HUDEP-2 (cell line): ENCODE measurements at regions not wholly inside any gene's neighbourhood (a gene's known extent, or its start where the extent isn't known, plus 50 kb on each side); places are given as distances from the start of the nearest gene placed in this dataset.
"Not testable (repeated sequence)": the region's sequence is repeated elsewhere in the genome, so short reads cannot be mapped to it uniquely, and the experiment has no call there.

ENCODE experiments used
- DNase-seq, 76 experiments: peaks; one replicate each; lab custom pipeline; 2025; ENCODE audit not compliant: unreplicated experiment in 76 of 76; lab: John Stamatoyannopoulos, UW

DNA sequence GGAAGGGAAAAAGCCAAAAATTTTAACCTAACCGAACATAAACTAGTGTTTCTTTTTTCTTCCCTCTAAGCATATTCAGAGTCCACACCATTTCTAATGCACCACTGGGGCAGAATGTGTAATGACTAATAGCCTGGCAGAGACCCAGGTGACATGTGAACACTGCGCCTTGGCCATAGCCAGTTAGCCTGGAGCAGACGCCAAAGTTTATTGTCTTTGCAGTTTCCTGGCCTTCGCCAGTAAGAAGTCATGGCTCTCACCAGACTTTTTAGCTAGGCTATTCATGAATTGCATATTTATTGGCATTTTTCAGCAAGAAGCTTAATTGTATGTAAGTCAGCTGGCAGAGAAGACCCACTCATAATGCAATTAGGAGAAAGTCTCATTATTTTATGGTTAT lies 182.8 kb upstream of the SLC27A6 start:
- peak in 7 of 76 experiments; percentile 1 to 40 (median 5) for DNase-seq

DNA sequence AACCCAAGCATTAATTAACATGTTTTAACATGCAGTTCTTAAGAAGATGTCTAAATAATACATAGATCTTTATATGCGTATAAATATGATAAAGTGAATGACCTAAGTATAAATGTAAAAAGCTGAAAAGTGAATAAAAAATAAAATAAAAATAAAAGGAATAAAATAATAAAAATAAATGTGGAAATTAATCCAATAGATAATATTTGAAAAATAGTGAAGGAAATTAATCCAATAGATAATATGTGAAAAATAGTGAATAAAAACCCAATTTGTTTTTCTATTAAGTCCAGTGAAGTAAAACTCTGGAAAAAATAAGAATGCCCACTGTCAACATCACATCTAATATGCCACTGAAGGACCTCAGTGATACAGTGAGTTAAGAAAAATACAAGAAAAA lies 180.6 kb upstream of the SLC27A6 start:
- no peak for DNase-seq

DNA sequence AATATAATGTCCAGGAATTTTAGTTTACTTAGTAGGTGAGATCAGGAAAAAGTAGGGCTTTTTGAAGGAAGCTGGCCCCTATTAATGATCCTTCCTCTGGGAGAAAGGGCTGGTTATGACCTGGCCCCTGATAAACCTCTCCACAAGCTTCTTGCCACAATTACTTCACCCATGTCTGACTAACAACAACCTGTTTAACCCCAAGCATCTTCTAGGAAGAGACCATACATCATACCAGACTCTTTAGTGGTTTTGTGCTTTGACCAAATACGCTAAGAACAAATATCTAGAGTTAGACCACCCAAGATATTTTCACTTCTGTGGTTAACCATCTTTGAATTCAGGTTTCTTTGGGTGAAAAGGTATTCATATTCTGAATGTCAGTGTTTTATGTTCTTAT lies 174.0 kb upstream of the SLC27A6 start:
- no peak for DNase-seq

DNA sequence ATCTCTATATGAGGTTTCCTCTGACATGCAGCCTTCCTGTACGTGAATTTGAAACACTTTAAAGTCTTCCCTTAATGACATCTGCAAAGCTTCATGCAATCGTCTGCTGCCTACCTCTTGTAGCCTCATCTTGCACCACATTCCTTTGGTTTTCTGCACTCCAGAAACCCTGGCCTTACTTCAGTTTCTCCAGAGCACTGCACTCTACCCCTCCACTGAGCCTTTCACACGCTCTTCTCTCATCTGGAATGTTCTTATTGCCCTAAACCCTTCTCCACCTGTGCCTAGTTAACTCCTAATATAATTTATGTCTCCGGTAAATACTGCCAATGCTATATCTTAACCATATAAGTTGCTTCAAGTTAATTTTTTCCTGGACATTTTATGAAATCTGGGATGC lies 168.8 kb upstream of the SLC27A6 start:
- no peak for DNase-seq

DNA sequence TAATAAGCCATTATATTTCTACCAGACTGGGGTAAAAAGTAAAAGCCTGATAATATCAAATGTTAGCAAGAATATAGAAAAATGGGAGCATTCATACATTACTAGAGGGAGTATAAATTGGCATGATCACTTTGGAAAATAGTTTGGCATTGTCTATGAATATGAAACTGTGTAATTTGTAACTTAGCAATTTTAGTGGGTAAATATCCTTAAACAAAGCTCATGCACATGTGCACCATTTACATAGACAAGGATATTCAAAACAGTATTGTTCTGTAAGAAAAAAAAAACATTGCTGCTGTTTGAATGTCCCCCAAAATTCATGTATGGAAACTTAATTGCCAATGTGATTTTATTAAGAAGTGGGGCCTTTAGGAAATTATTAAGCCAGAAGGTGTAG lies 166.4 kb upstream of the SLC27A6 start:
- no peak for DNase-seq

DNA sequence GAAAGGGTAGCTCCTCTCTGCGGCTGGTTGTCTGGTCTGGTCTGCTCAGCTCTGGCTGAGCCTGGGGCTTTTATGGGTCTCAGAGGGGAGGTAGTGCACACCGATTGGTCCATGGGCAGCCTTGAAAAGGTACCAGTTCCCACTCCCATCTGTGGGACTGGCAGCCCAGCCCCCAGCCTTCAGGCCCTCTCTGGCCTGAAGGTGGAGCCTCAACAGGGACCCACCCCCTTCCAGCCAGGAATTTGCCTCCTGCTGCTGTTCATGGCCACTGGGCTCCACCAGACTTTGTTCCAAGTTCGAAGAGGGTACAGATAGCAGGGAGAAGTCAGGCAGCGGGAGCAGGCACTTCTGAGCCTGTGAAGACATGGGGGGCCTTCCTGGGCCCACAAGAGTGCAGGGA lies 165.3 kb upstream of the SLC27A6 start:
- DNase-seq: no peak

DNA sequence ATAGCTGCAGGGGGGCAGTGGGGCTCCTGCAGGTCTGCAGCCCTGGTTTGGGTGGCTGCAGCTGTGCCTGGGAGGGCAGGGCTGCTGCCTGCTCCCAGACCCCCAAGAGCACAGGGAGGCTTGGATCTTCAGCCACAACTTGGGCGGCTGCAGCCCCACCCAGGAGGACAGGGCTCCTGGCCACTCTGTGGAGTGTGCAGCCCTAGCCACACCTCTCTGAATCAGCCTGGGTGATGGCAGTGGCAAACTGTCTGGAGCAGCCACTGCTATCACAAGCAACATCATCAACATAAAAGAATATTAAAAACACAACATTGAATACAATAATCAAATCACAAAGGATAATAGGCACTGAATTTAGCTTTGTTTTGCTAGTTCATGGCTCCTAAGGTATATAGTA lies 164.9 kb upstream of the SLC27A6 start:
- DNase-seq: no peak

DNA sequence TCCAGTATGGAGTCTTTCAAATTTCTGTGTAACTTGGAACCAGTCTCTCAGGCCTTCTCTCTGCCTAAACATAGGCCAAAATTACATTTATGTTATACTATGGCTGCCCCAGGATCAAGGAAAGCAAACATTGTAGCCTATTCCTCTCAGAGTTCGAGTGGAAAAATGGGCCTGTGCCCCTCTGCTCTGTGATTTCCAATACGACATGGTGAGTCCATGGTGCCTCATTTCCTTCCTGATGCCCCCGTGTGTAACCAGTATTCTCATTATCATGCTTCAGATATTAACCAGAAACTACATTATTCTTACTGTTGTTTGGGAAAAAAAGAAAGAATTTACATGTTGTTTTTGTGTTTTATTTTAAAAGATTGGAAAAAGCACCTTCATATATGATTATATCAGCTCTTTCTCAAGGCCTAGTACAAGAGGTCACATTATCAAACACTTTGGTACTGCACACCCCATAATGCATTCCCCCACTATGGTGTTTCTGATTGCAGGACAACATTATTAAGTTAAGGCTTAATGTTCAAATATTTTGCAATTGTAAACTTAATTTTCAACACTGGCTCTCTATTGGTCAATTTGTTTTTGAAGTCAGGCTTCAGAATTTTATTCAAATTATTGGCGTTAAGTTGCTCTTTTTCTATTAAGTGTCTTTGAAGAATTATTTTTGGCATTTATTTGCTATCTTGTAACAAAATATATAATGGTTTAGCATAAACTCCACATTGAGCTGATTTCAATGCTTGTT lies 151.8 kb upstream of the SLC27A6 start:
- no peak for DNase-seq

DNA sequence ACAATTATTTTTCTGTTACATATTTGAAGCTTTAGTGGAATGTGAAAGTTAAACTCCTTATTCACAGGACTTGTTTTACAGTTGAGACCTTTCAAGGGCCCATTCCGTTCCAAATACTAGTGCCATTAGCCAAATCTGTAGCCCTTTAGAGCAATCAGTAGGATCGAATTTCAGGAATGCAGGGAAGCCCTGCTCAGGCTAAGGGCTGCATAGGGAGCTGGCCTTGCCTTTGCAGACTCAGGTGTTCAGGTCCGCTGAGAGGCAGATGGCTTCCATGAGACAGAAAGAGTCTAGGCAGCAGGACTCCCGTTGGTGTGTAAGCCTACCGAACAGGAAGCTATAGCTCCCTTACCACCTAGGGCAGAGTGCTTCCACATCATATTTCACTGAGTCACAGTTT lies 150.1 kb upstream of the SLC27A6 start:
- no peak for DNase-seq

DNA sequence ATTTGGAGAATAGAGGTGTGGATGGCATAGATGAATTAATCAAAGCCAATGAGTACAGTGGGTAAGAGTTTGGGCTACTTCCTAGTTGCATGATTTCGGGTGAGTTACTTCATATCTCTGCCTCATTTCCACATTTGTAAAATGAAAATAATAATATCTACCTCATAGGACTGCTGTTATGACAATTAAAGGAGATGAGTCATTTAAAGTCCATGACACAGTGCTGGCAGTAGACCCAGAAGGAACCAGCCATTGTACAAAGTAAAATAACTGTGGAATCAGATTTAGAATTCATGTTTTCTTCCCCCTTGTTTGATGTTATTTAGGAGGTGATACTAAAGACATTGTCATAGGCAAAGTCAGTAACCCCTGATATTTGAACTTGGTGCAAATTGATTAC lies 139.5 kb upstream of the SLC27A6 start:
- no peak for DNase-seq

DNA sequence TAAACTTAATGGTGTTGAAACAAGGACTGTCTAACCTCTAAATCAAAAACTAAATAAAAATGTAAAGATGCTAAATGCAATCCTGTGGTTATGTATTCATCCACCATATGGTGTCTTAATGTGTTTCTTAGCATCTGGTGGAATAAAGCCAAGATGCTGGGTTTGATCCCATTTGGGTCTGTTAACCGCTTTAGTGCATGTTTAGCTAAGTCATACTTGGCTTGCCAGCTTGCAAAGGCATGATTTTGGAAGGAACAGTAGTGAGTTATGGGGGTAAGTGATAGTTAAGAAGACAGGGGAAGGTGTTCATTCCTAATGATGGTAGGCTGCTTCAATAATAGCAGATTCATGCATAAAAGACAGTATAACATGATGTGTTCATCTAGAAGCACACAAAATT lies 139.0 kb upstream of the SLC27A6 start:
- DNase-seq: no peak

DNA sequence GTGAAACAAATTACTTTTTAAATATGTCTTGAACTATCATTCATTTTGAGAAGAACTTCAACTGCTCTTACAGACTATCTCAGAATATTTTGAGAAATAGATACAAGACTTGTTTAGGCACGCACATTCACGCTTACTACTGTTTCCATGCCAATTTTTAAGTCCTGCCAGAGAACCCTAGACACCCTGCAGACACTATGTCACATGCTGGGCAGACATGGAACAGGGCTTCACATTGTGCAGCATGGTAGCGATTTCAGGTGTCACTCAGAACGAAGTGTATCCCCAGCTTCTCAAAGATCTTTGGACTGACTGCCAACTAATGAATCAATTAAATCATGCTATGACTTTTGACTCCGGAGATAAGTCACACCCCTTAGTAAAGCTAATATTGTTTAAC lies 128.7 kb upstream of the SLC27A6 start:
- DNase-seq: no peak

DNA sequence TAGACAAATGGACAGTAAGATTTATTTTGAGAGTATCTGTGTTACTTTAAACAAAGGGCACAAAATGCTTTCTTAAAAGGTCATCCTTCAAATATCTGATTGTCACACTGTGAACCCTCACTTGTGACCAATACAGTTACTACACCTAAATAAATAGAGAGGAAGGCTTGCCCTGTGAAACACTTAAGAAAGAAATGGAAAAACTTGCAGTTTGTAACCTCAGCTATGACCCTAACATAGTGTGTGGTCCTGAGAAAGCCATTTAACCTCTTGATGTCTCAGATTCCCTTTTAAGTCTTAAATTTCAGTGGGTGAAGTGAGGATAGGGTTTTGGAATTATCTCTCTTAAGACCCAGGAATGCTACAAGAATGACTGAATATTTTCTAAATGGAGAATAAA lies 126.7 kb upstream of the SLC27A6 start:
- DNase-seq: no peak

DNA sequence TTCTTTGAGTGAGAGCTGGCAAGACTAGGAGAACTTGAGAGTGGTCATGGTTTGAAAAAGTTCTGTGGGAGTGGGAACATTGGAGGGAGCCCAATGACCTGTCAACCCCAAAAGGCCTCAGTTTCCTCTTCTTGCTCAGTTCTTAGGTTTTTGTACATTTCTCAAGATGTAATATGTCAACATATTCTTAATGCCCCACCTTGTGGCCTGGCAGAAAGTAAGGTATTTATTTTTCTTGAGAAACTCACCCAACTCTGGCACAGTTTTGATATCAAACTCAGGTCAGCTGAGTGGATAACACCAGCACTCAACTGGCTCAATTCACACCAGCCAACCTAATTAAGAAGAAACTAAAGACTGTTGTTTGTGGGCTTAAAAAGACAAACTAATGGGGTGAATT lies 123.0 kb upstream of the SLC27A6 start:
- no peak for DNase-seq

DNA sequence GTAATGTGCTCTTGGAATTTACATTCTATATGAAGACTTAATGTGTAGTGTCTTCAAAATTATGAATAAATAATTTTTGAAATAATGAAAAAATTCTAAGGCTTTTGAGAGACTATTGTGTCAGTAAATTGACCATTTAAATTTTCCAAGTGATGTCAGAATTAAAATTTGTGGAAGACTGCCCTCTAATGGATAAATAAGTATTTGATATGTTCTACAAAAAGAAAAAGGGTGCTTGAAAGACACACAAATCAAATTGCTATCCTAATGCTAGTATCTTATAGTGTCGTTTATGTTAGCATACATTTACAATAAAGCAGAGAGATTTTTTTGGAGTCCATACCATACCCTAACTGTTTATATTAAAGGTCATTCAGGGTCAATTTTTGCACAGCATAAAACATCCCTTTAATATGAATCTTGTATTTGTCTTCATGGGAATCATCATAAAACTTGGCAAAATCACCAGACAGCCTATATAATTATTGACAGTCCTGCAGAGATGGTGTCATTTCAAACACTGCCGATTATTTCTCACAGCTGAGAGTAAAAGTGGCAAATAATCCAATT lies 120.8 kb upstream of the SLC27A6 start:
- no peak for DNase-seq

DNA sequence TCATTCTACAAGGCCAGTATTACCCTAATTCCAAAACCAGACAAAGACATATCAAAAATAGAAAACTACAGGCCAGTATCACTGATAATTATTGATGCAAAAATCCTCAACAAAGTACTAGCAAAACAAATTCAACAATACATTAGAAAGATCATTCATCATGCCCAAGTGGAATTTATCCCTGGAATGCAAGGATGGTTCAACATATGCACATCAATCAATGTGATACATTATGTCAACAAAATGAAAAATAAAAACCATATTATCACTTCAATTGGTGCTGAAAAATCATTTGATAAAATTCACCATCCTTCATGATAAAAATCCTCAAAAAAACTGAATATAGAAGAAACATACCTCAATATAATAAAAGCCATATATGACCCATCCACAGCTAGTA lies 115.2 kb upstream of the SLC27A6 start:
- no peak for DNase-seq

DNA sequence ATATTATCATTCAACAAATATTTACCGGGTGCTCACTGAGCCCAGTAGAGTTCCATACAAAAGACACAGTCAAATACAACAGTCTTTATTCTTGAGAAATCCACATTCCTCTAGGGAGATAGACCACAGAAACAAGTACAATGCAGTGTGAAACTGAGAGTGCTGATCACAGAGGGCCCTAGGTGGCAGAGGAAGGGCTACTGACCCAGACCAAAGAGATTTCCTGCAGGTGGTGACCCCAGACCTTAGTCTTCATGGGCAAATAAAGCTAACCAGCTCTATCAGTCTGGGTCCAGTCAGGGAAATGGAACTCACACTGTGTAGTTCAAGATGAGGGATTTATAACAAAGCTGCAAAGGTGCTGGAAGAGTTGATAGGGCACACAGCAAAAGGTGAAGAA lies 110.4 kb upstream of the SLC27A6 start:
- DNase-seq: no peak

DNA sequence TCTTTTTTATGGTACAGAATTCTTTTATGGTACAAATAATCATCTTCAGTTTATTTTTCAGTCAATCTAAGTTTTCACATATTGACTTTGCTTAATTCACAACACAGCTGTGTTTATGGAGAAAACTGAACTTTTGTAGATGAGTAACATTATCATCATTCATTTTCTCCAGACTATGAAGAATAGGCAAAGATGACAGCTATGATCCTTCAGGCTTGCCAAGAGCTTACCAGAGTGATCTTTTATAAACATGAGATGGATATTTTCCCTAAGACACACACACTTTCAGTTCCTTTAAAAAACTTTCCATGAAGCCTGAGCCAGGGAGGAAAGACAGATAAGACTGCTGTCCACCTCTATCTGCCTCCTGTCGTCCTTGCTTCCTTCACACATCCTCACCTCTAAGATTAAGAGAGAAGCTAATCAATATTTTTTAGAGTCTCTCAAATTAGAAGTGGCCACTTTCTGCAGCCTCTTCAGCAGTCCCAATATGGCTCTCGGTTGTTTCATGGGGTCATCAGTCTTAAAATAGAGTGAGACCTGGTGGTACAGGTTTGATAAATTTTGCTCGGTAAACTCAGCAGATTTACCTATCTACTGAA lies 108.1 kb upstream of the SLC27A6 start:
- no peak for DNase-seq

DNA sequence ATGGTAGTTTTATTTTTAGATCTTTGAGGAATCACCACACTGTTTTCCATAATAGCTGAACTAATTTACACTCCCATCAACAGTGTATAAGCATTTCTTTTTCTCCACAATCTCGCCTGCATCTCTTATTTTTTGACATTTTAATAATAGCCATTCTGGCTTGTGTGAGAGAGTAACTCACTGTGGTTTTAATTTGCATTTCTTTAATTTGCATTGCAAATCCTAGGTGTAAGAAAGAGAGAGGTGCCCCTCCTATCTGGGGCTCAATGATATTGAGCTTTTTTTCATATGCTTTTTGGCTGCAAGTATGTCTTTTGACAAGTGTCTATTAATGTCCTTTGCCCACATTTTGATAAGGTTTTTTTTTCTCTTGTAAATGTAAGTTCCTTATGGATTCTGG lies 106.3 kb upstream of the SLC27A6 start:
- no peak for DNase-seq

DNA sequence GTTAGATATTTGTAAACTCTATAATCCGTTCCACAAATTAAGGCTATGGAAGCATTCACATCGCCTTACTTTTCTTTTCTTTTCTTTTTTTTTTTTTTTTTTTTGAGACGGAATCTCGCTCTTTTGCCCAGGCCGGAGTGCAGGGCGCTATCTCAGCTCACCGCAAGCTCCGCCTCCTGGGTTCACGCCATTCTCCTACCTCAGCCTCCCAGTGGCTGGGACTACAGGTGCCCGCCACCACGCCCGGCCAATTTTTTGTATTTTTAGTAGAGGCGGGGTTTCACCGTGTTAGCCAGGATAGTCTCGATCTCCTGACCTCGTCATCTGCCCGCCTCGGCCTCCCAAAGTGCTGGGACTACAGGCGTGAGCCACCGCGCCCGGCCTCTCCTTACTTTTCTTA lies 104.1 kb upstream of the SLC27A6 start:
- DNase-seq: not testable (repeated sequence)

DNA sequence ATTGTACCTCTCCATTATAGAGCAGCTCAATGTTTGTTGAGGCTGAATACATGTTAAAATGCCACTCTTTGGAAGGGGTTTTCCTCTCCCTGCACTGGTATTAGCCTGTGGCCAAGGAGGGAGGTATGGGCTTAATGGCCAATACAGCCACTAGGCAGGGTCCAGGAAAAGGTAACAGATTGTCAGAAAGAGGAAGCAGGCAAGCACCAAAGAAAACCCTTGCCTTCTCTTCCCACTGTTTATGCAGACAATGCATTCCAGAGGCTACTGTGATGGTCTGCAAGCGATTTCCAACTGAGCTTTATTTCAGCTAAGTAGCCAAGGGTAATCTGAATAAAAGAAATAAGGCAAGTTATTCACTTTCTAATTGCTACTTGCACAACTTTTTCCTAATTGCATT lies 95.3 kb upstream of the SLC27A6 start:
- DNase-seq: no peak

DNA sequence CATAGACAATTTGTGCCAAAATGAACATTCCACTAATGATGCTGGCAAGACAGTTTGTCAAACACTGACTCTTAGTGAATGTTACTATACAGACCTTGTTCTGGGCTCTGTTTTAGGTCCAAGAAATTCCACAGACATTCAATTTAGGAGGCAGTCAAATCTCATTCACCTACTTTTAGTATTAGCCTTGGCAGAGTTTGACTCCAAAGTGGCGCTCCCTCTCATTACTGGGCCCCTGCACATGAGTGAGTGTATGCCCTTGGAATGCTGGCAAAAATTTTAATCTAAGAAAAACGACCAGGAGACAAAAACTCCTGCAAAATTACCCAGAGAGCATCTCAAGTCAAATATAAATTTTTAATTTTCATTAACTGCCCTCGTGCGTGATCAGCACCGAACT lies 94.9 kb upstream of the SLC27A6 start:
- no peak for DNase-seq
